ENCODE measurements at regions not wholly inside any gene's neighbourhood (a gene's known extent, or its start where the extent isn't known, plus 50 kb on each side); places are given as distances from the start of the nearest gene placed in this dataset.
A peak's percentile ranks its signal among the peaks of the same experiment; 100 is the strongest.

DNA sequence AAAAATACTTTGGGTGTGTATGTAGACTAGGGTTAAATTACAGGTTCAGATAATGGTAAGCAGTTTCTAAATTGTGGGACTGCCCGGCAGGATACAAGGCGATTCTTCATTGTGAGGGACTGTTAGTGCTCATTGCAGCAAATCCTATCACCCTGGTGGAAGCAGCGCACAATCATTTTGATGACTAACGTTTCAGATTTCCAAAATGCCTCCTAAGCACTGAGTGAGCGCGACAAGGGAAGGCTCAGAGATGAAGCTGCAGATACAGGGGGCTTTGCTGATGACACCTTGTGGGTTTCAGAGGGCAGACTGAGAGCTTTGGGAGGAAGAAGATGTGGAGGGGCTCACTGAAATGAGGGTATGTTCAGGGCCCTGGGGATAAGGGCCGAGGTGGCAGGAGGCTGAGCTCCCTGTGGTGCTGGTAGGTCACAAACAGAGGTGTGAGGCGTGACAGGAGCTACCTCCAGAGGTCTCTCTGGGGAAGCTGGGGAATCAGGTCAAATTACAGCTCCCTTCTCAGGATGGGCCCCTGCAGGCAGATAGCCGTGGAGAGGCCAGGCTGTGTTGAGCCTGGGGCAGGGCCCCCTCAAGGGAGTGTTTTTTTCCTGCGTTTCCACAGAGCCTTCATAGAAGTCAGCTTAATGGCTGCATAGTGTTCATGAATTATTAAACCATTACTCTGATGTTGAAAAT, 84.5 kb upstream of the FYN start:
- DNase-seq (ENCODE audit: low read depth in 2 of 2) = no peak

DNA sequence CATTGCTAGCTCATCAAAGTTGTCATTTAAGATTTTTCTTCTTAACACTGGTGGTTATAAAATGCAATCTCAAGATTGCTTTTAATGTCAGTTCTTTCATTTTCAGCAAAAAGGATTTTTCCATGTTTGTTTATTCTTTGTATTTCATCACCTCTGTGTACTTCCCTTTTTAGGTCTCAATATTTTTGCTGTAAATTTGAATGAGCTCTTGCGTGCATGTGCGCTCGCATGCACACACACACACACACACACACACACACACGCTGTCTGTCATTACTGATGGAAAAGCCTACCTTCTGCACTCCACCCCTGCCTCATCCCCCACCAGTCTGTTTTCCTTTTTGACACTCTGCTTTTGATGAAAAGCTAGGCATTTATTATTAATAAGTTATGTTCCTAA, 85.3 kb upstream of the FYN start:
- no peak for DNase-seq (ENCODE audit: low read depth in 2 of 2)

DNA sequence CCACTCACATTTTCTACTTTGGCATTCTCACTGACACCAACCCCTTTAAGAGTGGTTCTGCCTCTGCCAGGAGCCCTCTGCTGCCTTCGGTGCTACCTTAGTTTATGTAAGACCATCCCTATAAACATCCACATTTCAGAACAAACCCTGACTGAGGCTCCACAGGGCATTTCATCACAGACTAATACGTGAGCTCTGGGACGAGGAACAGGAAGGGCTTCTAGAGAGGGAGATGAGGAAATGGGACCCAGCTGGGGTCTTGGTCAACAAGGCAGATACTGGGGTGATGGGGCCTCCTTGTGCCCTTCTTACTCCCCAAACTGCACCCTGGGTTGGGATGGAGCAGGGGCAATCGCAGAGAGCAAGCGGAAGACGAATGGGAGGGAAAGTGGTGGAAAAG, 86.5 kb upstream of the FYN start:
- no peak for DNase-seq (ENCODE audit: low read depth in 2 of 2)

DNA sequence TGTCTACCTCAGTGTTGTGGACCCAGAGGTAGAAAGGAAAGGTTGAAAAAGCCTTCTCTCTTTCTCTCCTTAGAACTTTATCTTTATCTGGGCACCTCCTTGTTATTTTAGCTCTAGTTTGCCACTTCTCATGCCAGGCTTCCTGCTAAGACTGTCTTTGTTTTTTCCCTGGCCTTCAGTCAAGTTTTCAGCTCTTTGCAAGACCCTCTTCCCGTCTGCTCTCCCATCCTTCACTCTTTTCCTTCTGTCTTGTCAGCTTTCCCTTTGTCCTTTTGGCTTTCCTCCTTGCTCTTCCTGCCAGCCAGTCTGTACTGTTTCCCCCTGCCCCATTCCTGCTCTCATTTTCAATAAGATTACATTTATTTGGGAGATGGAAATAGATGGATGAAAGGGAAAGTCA, 86.8 kb upstream of the CCN6 start:
- no peak for DNase-seq (ENCODE audit: low read depth in 2 of 2)

DNA sequence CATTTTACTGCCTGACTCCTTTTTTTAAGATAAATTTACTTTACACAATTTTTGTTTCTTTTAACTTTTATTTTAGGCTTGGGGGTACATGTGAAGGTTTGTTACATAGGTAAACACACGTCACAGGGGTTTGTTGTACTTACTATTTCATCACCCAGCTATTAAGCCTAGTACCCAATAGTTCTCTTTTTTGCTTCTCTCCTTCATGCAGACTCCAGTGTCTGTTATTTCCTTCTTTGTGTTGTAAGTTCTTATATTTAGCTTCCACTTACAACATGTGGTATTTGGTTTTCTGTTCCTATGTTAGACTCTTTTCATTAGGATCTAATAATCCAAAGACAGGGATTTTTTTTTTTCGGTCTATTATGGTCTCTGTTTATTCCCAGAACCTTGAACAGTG, 83.5 kb upstream of the CCN6 start:
- DNase-seq (ENCODE audit: low read depth in 2 of 2) = no peak

DNA sequence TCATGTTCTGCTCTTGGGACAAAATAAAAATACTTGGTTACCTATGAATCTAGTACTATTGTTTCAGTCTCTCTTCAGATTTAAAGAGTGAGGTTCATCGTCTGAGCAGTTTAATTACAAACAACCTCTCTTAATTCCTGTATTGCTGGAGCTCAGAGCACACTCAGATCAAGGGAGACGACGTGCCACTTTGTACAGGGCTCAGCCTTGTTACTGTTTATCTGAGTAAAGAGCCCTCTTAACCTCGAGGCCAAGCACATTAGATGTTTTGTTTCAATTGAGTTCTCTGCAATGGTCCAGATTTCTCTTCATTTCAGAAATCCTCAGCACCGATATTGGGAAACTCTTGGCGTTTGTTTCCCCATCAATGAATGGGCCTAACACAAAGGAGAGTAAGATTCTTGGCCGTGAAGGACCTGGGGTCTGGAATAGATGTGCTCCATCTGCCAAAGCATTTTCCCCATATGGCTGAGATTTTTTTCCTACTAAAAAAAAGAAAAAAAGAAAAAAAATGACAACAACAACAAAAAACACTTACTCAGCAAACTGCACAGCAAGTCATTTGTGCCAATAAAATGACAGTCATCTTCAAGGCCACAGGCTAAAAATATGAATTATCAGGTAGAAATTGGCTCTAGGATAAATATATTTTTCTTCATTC, 82.6 kb upstream of the CCN6 start:
- no peak for DNase-seq (ENCODE audit: low read depth in 2 of 2)

DNA sequence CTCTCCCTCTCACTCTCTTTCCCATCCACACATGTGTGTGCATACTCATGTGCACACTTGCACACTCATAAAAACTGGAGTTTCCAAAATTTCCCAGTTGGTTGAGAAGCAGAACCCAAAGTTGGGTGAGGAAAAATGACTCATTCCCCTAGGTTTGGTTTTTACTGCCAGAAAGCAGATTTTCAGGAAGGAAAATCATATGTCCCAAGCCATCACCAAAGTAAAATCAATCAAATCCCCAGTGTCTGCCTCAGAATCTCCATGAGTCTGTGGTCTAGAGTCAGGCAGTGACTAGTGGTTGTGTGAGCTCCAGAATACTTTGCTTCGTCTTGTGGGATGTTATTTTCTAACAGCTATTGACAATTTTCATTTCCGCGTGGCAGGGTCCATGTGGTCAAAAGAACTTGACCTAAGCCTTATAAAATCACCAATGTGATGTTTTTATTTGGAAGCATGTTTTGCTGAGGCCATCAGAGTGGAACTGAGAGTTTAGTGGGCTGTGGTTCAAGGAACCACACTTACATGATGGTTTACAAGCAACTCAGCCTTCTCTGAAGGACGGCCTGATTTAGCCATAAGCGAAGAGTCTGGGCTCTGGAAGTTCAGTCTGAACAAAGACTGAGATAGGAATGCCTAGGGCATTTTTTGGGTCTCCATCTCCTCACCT, 81.9 kb upstream of the CCN6 start:
- DNase-seq (ENCODE audit: low read depth in 2 of 2) = no peak

DNA sequence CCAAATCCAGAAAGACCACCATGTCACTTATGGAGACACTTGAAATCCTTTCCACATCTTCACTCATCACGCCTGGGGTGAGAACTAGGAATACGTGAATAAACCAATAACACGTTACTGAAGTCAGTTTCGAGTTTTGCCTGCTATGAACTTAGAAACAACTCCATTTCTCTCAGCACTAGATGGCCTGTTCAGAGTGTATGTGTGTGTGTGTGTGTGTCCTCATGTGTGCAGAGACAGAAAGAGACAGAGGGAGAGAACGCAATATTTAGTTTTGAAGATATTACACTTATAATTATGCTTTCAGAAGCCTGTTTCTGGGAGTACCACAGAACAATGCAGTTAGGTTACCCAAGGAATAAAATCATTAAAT, 81.2 kb upstream of the CCN6 start:
- no peak for DNase-seq (ENCODE audit: low read depth in 2 of 2)

DNA sequence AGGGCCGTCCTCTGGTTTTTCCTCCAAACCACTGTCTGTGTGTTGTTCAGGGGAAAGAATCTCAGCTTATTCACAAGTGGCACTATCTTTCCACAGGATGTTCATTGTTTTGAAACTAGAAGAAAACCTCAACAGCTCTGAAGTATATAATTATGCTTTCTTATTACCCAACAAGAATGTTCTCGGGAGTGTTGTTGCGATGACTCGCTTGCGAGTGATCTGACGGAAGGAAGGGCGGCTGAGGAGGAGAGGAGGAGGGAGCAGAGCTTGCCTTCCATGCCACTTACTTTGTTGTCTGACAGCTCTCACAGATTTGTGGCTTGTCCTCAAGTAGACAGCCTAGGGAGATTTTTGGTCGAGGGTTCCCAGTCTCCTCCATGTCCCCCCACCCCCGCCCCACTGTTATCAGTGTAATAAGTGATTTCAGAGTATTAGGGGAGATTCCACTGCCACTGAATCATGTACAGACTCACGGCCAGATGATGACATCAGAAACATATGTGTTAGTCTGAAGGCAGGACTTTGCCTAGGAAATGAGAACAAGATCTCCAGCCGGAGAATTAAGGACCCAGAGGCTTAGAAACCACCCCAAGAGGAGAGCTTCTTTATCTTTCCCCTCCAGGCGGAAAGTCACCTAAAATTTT, 80.7 kb upstream of the CCN6 start:
- DNase-seq (ENCODE audit: low read depth in 2 of 2) = peak; percentile 35 to 39

DNA sequence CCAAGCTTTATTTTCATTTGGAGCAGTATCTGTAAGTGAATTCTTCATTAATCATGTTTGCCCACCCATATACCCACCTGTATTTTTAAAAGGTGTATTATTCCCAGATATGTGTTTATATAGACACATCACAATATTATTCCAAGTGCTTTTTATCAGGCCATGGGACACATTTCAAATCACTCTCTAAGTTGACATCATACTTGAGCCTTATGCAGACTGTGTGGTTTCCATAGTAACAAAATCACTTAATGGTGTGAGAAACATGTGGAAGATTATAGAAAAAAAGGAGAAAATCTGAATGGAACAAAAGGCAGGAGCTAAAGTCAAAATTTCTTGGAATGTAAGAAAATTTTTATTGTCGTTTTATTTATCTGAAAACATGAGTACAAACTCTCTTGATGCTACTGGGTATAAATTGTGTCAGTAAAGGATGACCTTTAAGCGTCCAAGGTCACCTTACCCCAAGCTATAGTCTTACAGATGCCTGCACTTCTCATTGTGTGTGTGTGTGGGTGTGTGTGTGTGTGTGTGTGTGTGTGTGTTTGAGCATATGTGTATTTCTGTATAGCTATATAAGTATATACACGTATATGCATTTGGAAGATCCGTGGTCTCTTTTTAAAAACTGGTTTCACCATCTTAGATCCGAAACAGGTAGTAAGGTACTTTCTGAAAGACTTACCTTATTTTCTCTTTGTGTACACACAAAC, 79.8 kb upstream of the CCN6 start:
- no peak for DNase-seq (ENCODE audit: low read depth in 2 of 2)

DNA sequence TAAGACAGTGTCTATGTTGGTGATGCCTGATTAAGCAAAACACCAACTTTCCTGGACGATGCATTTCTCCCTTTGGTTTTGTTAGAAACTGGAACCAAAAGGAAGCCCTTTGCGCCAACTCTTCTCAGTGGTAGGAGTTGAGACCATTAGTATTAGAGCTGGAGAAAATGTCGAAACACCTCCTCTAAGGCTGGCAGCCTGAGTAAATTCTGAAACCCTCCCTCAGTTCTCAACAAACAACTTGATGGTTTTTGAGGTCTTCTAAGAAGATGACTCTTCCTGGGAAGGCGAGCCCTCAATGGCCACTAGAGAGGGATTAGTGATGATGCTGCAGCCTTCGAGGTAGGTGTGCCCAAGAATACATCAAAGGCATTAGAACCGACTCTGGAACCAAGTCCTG, 78.4 kb upstream of the CCN6 start:
- DNase-seq (ENCODE audit: low read depth in 2 of 2) = no peak

DNA sequence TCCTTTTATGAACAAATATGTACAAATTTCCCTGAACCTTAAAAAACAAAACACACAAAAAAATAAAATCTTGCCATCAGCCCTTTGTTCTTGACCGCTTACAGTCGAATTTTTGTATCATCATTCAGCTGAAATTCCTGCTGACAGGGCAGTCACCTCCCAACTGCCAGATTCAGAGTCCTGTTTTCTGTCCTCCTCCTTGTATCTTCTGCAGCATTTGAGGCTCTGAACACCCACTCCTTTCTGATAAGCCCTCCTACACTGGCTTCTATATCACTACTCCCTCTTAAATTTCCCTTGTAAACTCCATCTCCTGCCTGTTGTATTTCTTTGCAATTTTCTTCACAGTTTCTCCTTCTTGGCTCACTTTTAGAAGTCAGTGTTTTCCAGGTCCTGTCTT, 77.8 kb upstream of the CCN6 start:
- no peak for DNase-seq (ENCODE audit: low read depth in 2 of 2)

DNA sequence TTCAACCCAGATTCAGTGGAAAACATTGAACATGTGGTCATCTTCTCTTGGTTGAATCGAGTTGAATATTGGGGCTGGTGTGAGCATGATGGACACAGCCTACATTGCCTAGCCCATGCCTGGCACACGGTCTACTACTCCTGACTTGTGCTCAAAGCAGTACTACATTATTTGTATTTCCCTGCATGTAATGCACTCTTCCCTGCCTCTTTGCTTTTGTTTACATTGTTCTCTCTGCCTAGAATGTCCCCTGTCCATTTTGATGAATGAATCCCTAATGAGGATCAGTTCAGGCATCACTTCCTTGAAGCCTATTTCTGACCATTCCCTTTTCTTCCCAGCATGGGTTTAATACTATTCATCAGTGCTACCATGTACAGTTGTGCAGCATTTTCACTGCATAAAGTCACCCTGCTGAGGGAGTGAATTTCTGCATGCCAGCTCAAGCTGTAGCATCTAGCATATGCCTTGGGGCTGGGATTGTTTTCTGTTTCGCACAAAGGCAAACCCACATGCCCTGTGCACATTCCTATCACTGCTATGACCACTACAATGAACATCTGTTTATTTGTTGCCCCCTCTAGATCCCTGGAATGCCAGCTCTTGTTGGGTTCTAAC, 75.3 kb upstream of the CCN6 start:
- no peak for DNase-seq (ENCODE audit: low read depth in 2 of 2)

DNA sequence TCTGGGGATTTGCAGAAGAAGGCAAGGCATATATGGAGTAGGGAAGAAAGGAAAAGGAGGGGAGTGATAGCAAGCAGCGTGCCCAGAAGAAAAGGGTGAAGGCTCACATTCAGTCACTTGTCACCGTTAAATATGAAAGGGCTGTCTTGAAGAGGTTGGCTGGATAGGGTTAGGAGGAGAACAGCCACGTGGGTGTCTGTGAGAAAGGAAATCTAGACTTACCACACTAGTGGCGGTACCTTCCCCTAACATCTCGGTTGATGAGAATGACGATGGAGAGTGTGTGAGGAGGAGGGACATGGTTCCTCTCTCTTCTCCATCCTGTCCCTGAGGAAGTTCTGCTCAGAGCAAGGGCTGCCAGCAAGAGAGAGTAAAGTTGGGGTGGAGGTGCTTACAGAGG, 74.3 kb upstream of the CCN6 start:
- DNase-seq (ENCODE audit: low read depth in 2 of 2) = no peak

DNA sequence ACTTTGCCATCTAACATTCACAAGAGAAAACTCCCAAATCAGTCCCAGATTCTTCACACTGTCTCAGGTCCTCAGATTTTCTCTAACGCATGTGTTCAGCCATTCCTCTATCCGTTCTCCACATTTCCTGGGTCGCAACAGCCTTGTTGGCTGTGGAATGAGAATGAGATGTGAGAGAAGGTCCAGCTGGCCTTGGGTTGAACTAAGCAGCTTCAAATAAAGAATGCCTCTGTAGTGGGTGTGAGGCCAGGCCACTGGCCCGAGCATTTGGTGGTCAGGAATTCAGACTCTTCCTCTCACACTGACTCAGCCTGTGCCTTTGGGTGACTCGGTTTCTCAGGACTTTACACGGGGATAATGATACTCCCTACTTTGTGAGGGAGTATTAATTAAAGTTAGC, 73.8 kb upstream of the CCN6 start:
- no peak for DNase-seq (ENCODE audit: low read depth in 2 of 2)

DNA sequence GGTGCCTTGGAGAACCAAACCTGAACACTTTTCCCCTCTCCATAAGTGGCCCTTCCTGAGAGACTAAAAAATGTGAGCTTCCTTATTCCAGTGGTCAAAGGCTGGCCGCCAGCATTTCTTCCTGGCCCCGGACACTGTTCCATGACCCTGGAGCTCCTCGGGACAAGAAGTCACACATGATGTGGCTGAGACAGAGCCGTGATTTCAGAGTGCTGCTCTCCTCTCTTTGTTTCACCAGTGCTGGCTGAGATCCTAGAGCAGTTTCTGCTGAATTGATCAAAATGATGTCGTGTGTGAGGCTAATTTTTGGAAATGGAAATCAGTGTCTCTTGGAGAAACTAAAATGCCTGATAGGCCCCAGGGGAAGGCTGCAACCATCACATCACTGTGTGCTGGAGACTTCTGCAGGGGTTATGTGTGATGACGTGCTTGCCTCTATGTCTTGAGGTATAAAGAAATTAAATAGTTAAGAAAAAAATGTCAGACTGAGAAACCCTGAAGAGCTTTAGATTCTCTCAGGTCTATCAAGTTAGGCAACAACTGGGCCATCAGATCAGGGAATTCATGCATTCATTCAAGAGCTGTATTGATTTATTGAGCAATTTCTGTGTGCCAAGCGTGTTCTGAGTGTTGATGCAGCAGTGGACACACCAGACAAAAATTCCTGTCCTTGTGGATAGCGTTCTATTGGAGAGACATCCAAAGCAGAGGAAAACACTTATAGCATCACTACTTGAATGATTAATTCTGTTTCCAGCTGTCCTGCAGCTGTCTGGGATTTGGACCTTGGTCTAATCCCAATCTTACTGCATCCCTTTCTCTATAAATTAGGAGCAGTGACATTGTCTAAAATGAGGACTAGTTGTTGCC, 72.7 kb upstream of the CCN6 start:
- DNase-seq (ENCODE audit: low read depth in 2 of 2) = no peak

DNA sequence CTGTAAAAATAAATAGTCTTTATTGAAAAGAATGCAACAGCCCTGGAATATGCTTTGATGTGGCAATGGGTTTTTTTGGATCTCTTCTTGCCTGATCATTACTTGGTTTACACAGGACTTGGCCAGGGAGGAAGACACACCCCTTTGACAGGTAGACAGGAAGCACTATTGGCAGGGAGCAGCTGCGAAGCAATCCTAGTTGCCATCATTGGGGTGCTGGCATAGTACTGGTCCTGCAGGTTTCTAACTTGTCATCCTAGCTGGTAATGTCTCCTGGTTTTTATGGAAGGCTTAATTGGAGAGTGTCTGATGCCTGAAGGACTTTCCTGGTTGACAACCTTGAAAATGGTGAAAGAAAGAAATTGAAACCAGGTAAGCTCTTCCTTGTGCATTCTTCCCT, 71.2 kb upstream of the CCN6 start:
- no peak for DNase-seq (ENCODE audit: low read depth in 2 of 2)

DNA sequence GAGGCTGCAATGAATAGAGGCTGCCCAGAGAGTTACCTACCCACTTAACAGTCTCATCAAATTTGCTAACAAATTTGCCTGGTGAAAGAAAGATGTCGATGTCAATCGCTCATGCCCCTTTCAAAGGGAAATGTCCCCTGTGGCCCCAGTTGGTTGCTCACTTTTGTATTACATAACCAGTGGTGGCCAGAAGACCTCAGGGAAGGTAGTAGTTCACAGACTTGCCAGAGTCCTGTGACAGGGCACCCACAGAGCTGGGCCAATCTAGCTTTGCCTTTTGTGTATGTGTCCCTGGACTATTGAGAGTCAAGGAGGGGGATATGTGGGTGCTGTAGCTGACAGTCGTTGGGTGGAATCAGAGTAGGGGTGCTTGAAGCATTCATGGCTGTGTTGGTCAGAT, 70.7 kb upstream of the CCN6 start:
- no peak for DNase-seq (ENCODE audit: low read depth in 2 of 2)

DNA sequence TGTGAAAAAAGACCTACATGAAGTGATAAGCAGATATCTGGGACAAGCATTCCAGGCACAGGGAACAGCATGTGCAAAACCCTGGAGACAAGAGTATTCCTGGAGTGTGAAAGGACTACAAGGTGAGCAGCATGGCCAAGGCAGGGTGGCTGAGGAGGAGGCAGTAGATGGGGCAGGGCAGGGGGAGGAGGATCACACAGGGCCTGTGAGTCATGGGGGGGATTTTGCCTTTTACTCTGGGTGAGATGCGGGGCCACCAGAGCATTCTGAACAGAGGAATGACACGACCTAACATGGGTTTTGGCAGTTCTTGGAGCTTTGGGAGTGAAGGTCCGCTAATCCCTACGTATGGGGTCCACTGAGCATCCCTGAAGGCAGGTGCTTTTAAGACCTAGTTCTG, 69.8 kb upstream of the CCN6 start:
- DNase-seq (ENCODE audit: low read depth in 2 of 2) = no peak

DNA sequence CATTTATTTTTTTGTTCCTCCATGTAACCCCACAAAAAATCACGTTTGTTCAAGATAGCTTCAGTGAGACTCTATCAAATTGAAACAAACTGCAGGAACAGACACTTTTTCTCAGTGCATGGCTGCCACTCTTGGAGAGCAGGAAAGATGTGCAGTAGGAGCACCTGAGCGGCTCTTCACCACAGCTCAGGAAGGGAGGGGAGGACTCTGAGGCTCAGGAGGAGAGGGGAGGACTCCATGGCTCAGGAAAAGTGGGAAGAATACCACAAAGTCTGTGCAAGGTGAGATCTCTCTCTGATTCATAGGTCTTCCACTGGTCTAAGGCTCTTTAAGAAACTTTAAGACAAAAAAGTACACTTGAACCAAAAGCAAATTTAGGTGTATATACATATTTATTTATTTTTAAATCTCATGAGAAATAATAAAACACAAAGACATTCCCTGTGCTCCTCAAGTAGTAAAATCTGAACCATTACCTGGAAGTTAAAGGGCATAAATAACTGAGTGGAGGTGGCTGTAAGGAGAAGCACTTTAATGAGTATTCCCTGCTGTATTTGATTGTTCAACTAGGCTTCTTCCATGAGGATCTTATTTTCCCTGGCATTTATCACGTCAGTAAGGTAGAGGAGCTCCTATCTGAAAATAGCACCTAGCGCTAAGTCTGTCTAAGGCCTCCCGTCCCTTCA, 69.2 kb upstream of the CCN6 start:
- no peak for DNase-seq (ENCODE audit: low read depth in 2 of 2)

Data from activated CD4-positive, alpha-beta T cell treated with anti-CD3 and anti-CD28 coated beads for 24 hours (primary cell).